ENCODE measurements at regions not wholly inside any gene's neighbourhood (a gene's known extent, or its start where the extent isn't known, plus 50 kb on each side); places are given as distances from the start of the nearest gene placed in this dataset.

DNA sequence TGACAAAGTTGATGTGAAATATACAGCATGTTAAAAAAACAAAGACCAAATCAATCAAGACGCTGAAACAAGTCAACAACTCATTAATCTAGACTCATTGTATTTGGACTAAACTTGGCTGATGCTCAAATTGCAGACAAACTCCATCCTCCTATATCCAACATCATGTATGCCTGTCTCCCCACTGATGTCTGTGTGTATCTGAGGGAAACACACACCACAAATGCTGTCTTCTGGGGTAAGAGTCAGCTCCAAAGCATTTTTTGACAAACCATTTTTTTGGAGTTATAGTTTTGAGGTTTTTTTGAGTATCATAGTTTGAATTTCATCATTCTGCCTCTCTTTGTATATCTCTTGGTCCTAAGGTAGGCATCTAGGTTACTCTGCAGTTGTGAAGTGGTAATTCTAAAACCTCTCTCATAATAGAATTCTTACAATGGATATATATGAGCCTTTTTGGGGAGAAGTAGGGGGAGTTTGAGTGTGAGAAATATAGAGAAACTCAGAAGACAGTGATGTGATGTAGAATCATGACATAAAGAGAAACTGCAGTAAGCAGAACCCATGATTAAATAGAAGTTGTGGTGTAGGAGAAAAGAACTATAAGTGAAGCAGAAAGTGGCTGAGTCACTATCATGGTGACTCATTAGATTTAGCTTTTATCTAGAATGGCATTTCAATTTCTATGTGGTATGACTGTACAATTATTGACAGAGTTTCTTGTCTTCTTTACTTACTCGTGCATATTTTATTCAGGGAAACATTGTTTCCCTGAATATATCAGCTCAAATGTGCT is 1531.1 kb upstream of the LRRTM3 start:
- no peak for DNase-seq (ENCODE audit: low read depth)
- TF ChIP-seq, protein P1, sequence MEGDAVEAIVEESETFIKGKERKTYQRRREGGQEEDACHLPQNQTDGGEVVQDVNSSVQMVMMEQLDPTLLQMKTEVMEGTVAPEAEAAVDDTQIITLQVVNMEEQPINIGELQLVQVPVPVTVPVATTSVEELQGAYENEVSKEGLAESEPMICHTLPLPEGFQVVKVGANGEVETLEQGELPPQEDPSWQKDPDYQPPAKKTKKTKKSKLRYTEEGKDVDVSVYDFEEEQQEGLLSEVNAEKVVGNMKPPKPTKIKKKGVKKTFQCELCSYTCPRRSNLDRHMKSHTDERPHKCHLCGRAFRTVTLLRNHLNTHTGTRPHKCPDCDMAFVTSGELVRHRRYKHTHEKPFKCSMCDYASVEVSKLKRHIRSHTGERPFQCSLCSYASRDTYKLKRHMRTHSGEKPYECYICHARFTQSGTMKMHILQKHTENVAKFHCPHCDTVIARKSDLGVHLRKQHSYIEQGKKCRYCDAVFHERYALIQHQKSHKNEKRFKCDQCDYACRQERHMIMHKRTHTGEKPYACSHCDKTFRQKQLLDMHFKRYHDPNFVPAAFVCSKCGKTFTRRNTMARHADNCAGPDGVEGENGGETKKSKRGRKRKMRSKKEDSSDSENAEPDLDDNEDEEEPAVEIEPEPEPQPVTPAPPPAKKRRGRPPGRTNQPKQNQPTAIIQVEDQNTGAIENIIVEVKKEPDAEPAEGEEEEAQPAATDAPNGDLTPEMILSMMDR (IDR thresholded peaks at IDR 0.05; ENCODE audit: control insufficient read depth, insufficient read depth, low read depth, low read length, missing control alignments): no peak
- no peak overlapping the region for H3K4me3 ChIP-seq (ENCODE audit: control insufficient read depth, low read depth, low read length)

DNA sequence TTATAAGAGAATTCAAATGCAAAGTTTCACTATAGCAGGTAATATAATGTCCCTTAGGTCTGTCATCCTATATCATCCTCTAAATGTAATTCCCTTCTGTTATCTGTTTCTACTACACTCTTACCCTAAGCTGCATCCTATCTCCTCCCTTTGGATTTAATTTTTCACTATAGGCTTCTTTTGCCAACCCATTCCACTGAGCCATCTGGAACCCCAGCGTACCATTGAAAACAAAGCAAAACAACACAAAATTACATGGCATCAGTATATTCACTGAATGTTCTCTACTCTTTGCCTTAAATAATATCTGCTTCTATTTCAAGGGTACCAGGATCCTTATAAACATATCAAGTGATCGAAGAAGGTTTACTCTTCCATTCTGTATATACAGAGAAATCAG is 1530.2 kb upstream of the LRRTM3 start:
- H3K4me3 ChIP-seq (ENCODE audit: control insufficient read depth, low read depth, low read length): no peak overlapping the region
- DNase-seq (ENCODE audit: low read depth): no peak
- TF ChIP-seq, protein P1 (IDR thresholded peaks at IDR 0.05; ENCODE audit: control insufficient read depth, insufficient read depth, low read depth, low read length, missing control alignments): no peak

DNA sequence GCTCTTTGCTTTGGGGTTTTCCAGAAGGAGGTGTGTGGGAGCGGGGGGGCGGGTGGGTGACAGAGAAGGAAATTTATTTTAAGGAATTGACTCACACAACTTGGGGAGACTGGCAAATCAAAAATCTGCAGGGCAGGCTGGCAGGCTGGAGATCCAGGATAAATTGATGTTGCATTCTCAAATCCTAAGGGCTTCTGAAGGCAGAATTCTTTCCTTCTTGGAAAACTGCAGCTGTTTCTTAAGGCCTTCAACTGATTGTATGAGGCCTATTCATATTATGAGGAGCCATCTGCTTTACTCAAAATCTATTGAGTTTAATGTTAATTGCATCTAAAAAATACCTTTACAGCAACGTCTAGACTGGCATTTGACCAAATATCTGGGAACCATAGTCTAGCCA is 1528.8 kb upstream of the LRRTM3 start:
- DNase-seq (ENCODE audit: low read depth): no peak
- TF ChIP-seq, protein P1 (IDR thresholded peaks at IDR 0.05; ENCODE audit: control insufficient read depth, insufficient read depth, low read depth, low read length, missing control alignments): no peak
- H3K4me3 ChIP-seq (ENCODE audit: control insufficient read depth, low read depth, low read length): no peak overlapping the region

DNA sequence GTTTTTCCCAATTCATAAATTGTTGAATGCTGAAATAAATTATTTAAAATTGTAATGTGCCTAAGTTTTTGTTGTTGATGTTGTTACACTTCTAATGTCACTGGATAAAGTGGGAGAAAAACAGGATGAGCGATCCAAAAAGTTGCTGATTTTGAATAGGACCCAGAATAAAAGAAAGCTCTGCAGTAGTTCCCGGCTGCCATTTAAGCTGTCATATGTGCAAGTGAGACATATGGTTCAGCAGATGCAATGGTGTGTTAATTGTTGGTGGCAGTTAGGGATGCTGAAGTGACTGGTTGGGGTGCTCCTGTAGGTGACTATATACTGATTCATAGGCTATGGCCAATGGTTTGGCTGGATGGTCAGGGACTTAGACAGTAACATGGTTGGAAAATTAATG is 1517.4 kb upstream of the LRRTM3 start:
- DNase-seq (ENCODE audit: low read depth): no peak
- TF ChIP-seq, protein P1 (IDR thresholded peaks at IDR 0.05; ENCODE audit: control insufficient read depth, insufficient read depth, low read depth, low read length, missing control alignments): no peak
- no peak overlapping the region for H3K4me3 ChIP-seq (ENCODE audit: control insufficient read depth, low read depth, low read length)

DNA sequence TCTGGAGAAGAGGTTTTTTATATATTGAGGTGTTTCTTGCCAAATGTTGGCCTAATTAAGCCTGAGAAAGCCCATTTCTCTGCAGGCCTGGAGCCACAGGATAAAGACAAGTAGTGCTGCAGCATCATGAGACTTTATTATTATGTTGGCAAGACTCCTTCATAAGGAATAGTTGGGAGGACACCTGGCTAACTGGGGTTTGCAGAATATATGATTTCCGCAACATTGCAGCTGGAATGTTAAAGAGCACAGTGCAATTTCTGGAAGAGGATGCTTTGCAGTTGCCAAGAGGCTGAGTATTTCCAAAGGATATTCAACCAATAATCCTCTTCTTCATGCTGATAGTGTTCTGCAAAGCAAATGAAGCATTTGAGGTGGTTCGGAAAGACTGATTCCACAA is 1512.8 kb upstream of the LRRTM3 start:
- TF ChIP-seq, protein P1 (IDR thresholded peaks at IDR 0.05; ENCODE audit: control insufficient read depth, insufficient read depth, low read depth, low read length, missing control alignments): no peak
- no peak overlapping the region for H3K4me3 ChIP-seq (ENCODE audit: control insufficient read depth, low read depth, low read length)
- DNase-seq (ENCODE audit: low read depth): no peak

DNA sequence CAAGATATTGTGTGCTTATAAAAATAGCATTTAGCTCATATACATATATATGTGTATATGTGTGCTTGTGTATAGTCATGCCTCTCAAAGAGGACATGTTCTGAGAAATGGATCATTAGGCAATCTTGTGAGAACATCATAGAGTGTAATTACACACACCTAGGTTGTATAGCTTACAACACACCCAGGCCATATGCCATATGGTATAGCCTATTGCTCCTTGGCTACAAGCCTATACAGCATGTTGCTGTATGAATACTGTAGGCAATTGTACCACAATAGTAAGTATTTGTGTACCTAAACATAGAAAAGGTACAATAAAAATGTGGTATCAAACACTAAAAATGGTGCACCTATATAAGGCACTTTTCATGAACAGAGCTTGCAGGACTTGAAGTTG is 1510.5 kb upstream of the LRRTM3 start:
- DNase-seq (ENCODE audit: low read depth): no peak
- TF ChIP-seq, protein P1 (IDR thresholded peaks at IDR 0.05; ENCODE audit: control insufficient read depth, insufficient read depth, low read depth, low read length, missing control alignments): no peak
- H3K4me3 ChIP-seq (ENCODE audit: control insufficient read depth, low read depth, low read length): no peak overlapping the region

All from AG09309 (cell line).